Pons (tissue), 1 donor: ENCODE measurements at regions not wholly inside any gene's neighbourhood (a gene's known extent, or its start where the extent isn't known, plus 50 kb on each side); places are given as distances from the start of the nearest gene placed in this dataset.
"Not testable (repeated sequence)": the region's sequence is repeated elsewhere in the genome, so short reads cannot be mapped to it uniquely, and the experiment has no call there.

Experiments used
- DNase-seq: peaks from one replicate; pipeline ENCODE4 v3.0.0-alpha.2; 2016; ENCODE audit warnings: low spot score

DNA sequence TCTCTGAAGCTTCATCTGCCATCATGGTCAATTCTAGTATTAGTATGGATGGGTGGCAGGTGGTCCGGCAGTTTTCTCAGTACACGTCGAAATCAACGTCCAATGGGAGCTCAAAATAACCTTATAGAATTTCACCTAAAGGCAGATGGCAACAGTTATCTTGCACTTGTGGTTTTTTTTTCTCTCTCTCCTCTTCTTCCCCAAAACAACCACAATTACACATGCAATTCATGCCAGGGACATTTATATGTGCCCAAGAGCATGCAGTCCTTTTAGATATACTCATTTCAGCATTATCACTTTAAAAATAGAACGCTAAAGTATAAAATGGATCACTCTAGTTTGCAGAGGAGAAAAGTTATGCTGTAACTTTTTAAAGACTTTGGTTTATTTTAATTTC lies 1428.9 kb upstream of the WWC1 start:
- DNase-seq, result no peak

DNA sequence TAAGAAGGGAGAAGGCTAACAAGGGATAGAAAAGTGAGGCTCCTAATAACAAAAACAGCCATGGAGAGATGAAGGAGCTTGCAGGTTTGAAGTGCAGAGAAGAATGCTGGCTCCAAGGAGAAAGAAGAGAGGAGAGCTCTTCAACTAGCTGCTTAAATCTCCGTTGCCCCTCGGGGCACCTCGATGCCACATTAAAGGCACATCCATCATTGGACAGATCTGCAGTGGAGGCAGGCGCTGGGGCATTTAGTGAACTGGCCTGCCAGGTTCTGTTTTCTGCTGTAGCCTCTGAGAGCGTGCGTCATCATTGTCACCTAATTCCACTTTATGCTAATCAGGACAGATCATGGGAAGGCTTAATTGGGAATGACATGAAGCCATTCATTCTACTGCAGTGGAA lies 1426.2 kb upstream of the WWC1 start:
- no peak for DNase-seq

DNA sequence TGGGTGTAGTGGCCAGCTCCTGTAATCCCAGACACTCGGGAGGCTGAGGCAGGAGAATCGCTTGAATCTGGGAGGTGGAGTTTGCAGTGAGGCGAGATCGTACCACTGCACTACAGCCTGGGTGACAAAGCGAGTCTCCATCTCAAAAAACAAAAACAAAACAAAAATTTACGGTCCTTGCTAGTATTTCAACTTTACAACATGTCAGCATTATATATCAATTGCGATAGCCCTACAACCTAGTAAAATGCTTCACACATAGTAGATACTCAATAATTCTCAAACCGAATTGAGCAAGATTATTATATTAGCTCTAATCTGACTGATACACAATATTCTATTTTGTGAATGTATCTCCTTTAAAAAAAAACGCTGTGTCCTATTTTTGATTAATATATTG lies 1411.0 kb upstream of the WWC1 start:
- no peak for DNase-seq

DNA sequence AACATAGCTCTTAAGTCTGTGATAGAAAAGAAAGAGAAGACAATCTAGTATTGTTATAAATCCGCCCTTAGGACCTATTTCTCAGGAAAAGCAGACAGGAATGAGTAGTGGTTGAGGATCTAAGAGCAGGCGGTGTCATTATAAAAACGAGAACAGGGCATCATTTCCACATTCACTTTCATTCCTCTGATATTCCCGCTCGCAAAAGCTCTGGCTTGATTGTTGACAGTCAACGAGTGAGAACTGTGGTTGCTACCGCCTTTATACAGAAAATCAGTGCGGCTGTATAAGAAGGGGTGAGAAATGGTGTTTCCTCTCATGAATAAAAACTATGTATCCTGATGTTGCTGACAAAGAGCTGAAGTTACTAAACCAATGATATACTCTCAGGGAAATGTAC lies 1409.6 kb upstream of the WWC1 start:
- DNase-seq, result no peak

DNA sequence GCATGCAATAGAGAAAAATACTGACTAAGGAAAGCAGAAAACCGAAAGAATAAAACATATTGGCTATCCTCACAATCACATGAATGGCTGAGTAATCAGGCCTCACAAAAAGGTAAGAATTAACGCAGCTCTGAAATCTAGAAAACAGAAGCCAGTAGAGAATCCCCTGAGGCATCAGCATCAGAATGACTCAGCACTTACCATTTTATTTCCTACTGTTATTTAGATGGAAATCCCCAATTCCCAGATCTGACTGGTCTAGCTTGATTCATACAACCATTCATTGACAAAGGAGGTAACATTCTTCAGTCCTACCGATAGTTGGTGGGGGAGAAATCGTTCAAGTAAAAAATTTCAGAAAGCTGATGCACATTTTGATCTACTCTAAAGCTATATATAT lies 1408.4 kb upstream of the WWC1 start:
- DNase-seq, result no peak

DNA sequence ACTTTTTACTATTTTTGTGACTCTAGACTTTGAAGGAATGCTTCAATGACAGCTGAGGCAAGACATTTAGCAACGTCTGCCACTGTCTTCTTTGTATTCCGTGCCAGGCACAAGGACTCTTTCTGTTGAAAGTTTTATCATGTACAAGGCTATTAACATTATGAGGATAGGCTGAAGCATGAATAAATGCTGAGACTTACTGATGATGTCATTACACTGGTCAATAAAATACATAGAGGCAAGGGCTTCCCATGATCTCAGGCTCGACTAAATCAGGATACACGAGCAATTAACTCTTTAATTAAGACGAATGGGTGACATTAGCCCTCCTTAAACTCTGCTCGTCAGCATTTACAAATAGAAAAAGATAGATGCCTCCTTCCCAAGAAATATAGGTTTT lies 1393.3 kb upstream of the WWC1 start:
- DNase-seq, result no peak

DNA sequence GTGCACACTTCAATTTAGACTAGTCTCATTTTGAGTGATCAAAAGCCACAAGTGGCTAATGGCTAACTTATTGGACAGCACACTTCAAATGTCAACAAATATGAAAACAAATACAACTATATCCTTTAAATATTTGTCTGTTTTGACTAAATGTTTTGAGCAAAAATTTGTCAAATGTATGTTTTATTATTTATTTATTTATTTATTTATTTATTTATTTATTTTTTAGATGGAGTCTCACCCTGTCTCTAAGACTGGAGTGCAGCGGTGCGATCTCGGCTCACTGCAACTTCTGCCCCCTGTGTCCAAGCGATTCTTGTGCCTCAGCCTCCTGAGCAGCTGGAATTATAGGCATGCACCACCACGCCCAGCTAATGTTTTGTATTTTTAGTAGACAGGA lies 1392.1 kb upstream of the WWC1 start:
- DNase-seq, result no peak

DNA sequence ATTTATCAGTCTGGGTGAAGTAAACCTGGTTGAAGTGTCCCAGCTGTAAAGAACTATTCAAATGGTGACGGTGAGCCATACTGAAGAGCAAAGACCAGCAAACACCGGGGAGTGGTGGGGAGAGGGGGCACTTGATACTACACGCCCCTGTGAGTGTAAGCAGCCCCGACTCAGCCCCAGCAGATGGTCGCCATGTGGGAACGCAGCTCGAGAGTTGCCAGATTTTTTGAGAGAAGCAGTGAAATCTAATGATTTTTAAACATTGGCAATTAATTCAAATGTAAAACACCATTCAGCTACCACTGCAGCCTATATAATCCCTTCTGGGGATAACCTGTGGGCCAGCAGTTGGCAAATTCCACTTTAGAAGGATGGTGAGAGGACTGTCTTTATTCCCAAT lies 1386.9 kb upstream of the WWC1 start:
- no peak for DNase-seq

DNA sequence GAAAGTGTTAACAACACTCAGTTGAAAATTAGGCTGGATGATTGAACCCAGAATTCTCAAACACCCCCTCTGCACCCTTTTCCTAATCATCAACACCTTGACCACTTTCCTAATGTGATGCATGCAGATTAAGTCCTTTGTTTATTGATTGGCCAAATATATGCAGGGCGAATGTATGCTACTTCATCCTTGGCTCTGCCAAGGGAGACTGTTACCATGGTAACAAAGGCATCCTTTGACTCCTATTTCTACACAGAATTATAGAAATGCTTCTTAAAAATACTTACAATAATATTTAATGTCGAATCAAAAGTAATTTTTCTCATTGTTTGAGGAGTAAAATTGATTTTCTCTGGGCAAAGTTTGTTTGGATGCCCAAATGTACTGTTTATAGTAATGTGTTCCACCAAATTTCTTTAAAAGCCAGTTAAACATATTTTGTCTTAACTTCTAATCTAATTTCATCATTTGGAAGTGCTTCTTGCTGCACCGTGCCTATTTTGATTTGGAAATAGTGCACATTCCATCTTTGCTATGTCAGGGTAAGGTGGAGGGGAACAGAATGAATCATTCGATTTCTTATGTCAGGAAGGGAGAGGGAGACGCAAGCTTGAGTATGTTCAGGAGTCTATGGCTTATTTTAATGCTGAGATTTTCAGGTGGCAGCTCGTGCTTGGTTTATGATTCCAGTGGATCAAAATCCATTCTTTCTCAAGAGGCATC lies 1384.3 kb upstream of the WWC1 start:
- DNase-seq, result no peak

DNA sequence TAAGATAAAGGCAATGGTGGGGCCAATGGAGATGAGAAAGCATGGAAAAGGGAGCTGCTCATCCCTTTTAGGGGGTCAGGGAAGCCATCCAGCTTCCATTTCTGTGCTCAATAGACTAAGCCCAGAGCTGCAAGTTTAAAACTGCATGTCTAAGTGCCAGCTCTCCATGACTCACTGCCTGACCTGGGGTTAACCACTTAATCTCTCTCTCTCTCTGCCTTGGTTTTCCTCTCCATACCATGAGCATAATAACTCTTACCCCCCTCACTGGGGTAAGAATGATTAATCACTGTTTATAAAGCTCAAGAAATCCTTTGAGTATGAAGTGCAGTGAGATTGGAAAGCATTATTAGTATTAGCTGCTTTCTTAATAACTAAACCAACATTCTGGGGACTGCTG lies 1382.4 kb upstream of the WWC1 start:
- DNase-seq, result no peak

DNA sequence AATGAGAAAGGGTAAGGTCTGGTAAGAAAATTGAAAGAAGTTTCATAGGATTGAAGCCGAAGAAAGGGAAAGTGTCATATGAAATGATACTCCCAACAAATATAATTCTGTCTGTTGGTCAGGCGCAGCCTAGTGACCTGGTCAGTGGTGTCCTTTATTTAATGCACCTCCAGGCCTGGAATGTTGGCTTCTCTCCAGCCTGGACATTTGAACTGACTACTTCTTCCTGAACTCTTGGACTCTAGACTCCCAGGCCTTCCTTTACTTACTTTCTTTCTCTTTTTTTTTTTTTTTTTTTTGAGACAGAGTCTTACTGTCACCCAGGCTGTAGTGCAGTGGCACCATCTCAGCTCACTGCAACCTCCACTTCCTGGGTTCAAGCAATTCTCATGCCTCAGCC lies 1381.5 kb upstream of the WWC1 start:
- DNase-seq, result no peak

DNA sequence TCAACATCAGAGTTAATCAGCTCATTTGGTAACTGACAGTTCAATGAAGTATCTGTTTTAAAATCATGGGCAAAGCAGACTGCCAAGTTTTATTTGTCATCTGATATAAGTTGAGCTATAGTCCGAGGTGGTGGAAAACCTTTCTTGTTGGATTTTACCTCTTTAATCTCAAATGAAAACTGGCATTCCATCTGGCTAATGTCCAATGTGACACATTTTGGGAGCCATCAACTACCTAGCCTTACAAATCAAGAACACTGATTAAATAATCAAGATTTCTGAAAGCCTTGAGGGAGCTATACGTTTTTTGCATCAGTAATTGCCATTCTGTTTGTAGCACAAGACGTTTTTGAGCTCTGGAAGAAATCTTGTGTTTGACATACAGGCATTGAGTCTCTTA lies 1380.5 kb upstream of the WWC1 start:
- DNase-seq, result no peak

DNA sequence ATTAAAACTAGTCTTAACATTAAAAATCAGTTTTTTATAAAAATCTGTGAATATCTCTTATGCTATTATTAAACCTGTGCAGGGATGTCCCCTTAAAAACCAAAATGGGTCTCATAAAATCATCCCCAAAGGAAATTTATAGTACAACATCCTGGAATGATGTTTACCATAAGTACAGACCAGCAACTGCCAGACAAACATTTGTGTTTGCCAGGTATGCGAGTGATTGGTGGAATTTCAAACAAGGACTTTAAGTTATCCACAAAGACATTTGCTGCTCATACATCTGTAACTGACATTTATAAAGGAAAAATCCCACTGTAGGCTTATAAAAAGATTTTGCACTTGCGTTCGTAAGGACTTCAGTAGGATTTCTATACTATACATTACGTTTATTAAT lies 1375.4 kb upstream of the WWC1 start:
- DNase-seq, result no peak

DNA sequence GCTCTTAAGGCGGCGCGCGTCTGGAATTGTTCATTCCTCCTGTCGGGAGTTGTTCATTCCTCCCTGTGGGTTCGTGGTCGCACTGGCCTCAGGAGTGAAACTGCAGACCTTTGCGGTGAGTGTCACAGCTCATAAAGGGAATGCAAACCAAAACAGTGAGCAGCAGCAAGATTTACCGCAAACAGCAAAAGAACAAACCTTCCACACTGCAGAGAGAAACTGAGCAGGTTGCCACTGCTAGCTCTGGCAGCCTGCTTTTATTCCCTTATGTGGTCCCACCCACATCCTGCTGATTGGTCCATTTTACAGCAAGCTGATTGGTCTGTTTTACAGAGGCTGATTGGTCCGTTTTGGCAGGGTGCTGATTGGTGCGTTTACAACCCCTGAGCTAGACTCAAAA lies 1365.3 kb upstream of the WWC1 start:
- DNase-seq, result no peak

DNA sequence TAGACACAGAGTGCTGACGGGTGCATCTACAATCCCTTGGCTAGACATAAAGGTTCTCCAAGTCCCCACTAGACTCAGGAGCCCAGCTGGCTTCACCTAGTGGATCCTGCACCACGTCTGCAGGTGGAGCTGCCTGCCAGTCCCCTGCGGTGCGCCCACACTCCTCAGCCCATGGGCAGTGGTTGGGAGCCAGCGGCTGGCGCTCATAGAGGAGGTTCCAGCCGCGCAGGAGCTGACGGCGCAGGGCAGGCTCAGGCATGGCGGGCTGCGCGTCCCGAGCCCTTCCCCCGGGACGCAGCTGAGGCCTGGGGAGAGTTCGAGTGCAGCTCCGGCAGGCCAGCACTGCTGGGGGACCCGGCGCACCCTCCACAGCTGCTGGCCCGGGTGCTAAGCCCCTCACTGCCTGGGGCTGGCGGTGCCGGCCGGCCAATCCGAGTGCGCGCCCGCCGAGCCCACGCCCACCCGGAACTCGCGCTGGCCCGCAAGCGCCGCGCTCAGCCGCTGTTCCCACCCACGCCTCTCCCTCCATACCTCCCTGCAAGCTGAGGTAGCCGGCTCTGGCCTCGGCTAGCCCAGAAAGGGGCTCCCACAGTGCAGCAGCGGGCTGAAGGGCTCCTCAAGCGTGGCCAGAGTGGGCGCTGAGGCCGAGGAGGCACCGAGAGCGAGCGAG lies 1364.5 kb upstream of the WWC1 start:
- not testable (repeated sequence) for DNase-seq

DNA sequence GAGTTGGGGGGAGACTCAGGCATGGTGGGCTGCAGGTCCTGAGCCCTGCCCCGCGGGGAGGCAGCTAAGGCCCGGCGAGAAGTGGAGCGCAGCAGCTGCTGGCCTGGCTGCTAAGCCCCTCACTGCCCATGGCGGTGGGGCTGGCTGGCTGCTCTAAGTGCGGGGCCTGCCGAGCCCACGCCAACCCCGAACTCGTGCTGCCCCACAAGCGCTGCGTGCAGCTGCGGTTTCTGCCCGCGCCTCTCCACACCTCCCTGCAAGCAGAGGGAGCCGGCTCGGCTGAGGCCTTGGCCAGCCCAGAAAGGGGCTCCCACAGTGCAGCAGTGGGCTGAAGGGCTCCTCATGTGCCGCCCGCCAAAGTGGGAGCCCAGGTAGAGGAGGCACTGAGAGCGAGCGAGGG lies 1355.1 kb upstream of the WWC1 start:
- no peak for DNase-seq

DNA sequence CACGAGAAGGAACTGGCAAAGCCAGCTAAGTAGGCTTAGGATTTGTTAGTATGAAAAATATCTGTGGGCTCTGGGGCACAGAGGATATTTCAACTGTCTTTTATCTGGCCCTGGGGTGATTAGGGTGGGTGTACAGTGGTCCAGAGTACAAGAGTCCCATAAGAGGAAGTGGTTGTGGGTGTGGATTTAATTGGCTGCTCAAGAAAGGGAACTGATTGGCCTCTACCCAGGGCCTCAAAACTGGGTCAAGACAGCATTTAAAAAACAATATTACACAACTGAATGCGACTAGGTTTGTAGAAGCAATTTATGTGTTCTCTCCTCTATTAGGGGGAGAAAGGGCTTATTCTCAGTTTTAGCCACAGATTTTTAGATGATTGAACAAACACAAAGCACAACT lies 1353.4 kb upstream of the WWC1 start:
- no peak for DNase-seq

DNA sequence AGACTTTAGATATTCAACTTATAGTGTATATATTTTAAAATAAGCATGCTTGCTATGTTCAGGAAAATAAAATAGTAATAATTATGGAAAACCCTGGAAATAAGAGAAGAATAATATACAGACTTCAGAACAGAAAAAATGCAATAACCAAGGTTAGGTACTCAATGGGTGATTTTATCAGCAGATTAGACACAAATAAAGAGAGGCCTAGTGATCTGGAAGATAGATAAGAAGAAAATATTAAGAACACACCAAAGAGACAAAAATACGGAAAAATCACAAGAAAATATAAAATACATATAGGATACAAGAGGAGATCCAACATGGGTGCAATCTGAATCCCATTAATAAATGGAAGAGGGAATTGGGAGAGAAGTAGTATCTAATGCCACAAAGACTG lies 1348.5 kb upstream of the WWC1 start:
- no peak for DNase-seq

DNA sequence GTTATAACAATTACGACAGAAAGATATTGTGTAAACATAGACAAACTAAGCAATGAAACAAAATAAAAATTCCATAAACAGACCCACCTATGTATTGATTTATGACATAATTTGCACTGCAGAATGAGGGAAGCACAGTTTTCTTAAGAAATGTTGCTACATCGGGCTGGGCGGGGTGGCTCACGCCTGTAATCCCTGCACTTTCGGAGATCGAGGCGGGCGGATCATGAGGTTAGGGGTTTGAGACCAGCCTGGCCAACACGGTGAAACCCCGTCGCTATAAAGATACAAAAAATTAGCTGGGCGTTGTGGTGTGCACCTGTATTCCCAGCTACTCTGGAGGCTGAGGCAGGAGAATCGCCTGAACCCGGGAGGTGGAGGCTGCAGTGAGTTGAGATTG lies 1344.4 kb upstream of the WWC1 start:
- DNase-seq, result no peak

DNA sequence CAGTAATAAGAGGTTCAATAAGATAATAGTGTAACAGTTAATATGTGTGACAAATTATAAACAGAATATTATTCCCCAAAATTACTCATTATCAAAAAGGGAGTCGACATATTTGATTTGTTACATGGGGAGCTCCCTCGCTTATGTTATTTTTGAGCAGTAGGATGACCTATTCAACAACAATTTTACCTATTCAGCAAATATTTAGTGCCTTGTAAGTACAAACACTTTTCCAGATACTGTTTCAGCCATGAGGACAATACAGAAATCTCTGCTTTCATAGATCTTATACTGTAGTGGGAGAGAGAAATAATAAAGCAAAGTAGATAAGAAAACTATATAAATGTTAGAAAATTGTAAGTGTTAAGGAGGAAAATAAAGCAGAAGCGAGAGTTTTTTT lies 1342.8 kb upstream of the WWC1 start:
- no peak for DNase-seq

DNA sequence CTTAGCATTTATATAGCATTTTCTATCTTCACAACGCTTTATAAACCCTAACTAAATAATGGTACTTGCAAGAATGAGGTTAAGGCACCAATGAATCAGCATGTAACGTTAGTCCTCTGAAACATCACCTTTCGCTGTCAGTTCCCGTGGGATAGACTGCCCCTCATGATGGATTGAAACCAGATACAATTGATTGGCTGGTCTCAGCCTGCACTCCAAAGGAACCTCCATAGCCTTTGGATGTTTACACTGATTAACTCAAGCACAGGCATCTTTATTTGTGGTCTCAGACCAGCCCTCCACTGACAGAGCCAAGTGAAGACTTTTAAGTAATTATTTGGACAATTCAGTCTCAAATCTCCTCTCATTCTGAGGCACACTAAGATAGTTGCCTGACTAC lies 1339.4 kb upstream of the WWC1 start:
- no peak for DNase-seq

DNA sequence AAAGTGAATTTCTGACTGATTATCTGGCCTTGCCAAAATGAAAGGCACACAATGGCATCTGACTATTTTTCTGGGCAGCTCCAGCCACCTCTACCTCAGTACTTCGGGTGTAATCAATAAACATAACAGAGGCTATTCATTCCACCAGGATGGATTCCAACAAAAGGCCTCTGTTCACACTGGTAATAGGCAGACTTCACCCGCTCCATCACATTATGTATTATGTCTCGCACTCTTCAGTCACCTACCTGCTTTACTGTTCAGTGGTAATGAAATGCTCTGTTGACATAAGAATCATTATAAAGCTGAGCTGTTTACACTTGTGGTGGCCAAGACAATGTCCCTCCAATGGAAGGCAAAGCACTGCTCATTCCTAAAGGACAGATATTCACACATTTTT lies 1333.7 kb upstream of the WWC1 start:
- no peak for DNase-seq

DNA sequence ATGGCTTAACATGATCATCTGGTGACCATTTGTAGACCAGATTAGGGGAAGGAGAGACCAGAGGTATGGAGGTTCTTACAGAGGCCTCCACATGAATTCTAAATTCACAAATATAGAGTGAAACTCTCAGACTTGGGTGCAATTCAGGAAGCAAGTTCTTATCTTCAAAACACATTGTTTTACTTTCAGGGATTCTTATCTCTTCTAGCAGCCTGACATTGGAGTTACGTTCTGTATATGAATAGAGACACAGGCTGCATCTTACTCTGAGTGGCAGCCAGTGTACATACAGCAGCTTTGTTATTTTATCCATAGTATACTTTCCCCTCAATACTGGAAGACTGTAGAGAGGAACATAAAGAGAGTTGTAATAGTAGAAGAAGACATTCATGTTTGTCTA lies 1331.7 kb upstream of the WWC1 start:
- DNase-seq, result no peak

DNA sequence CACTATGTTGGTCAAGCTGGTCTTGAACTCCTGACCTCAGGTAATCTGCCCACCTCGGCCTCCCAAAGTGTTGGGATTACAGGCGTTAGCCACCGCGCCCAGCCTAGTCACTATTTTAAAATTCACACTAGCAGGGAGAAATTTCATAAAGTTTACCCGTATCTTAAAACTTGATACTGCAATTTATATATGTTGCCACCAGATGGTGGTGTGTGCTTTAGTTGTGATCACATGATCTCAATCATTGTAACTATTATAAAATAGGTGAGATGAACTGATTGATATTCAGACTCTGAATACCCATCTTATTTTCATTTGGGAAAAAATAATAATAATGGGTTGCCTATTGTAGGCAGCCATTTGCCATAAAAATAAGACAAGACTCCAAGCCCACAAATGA lies 1330.4 kb upstream of the WWC1 start:
- DNase-seq, result no peak
